HepG2 (cell line): ENCODE measurements at regions not wholly inside any gene's neighbourhood (a gene's known extent, or its start where the extent isn't known, plus 50 kb on each side); places are given as distances from the start of the nearest gene placed in this dataset.

ENCODE experiments used
- ATF2 ChIP-seq: sonication (generic); formaldehyde crosslinking; IDR thresholded peaks from 2 replicates; pipeline ENCODE4 v1.4.0; 2020; ENCODE audit warnings: missing genetic modification reagents
- NFYC ChIP-seq: IDR thresholded peaks from 2 replicates; pipeline ENCODE4 v1.6.1; 2016; ENCODE audit warnings: missing genetic modification reagents, missing compliant biosample characterization
- THYN1 ChIP-seq: sonication (generic); formaldehyde crosslinking; IDR thresholded peaks from 2 replicates; pipeline ENCODE4 v1.8.1; 2023; ENCODE audit warnings: low read depth, mild to moderate bottlenecking, moderate library complexity, missing genetic modification reagents, borderline replicate concordance
- TOPORS ChIP-seq: sonication (generic); formaldehyde crosslinking; IDR thresholded peaks from 2 replicates; pipeline ENCODE4 v1.8.0; 2023; ENCODE audit warnings: mild to moderate bottlenecking, missing genetic modification reagents
- ZHX2 ChIP-seq, 2 experiments: sonication (generic) in 1 of 2; formaldehyde crosslinking in 1 of 2; IDR thresholded peaks; 2 replicates each; pipeline versions ENCODE4 v1.6.1 to v1.9.0; 2014 to 2022; ENCODE audit warnings: antibody characterized with exemption in 1 of 2, borderline replicate concordance in 1 of 2, inconsistent platforms in 1 of 2, low read depth in 1 of 2, missing genetic modification reagents in 1 of 2
- ZNF512 ChIP-seq: sonication (generic); formaldehyde crosslinking; IDR thresholded peaks from 2 replicates; pipeline ENCODE4 v1.4.0; 2020; ENCODE audit warnings: mild to moderate bottlenecking, missing genetic modification reagents
- ZNF720 ChIP-seq: sonication (generic); formaldehyde crosslinking; IDR thresholded peaks from 2 replicates; pipeline ENCODE4 v1.4.0; 2020; ENCODE audit warnings: missing genetic modification reagents

- no peak for TF ChIP-seq ZNF512 (CRISPR knock-in tag)
- TF ChIP-seq ZHX2 (IDR thresholded peaks at IDR 0.05; ENCODE audit: low read depth): no peak
- TF ChIP-seq ZHX2 (CRISPR knock-in tag; IDR thresholded peaks at IDR 0.05; ENCODE audit: borderline replicate concordance): no peak
- no peak for TF ChIP-seq ZNF720
- no peak for TF ChIP-seq THYN1 (CRISPR knock-in tag)
- no peak for TF ChIP-seq TOPORS
- TF ChIP-seq NFYC (CRISPR knock-in tag): no peak
- no peak for TF ChIP-seq ATF2 (CRISPR knock-in tag)
Measured at GRCh38 chr18:1467461-1467964, 562.8 kb downstream of the ADCYAP1 start (continued).
